Stimulated activated CD8-positive, alpha-beta memory T cell treated with anti-CD3 and anti-CD28 coated beads, Interleukin-4, amount 100 ng/mL, for 4 hours (primary cell): ENCODE measurements at regions not wholly inside any gene's neighbourhood (a gene's known extent, or its start where the extent isn't known, plus 50 kb on each side); places are given as distances from the start of the nearest gene placed in this dataset.

Source experiments
- DNase-seq, 2 donors: peaks; one replicate each; pipeline ENCODE4 v3.0.0-alpha.2; 2020; ENCODE audit warnings: low read depth in 2 of 2, low spot score in 1 of 2

GRCh38 chr6:110033101-110033500 is 55.0 kb downstream of the GPR6 start:
- no peak for DNase-seq

GRCh38 chr6:110033749-110034666 is 55.9 kb downstream of the GPR6 start:
- DNase-seq, result no peak

GRCh38 chr6:110034667-110035036 is 56.5 kb downstream of the GPR6 start:
- DNase-seq, result no peak

DNA sequence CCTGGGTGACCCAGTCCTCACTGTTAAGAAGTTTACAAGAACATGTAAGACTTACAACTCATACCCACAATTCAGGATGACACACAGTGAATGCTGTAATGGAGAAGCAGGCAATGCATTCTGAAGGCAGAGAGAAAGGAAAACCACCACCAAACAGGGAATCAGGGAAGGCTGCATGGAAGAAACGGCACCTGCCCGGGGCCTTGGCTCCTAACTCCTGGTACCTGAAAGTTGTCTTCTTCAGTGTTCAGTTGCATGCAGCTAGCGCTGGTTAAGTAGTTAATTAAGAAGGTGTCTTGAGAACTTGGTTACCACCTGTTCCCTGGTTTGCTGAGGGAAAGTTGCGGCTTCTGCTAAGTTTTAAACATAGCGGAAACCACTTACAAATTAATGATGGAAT is 57.2 kb downstream of the GPR6 start:
- DNase-seq, result no peak

GRCh38 chr6:110036408-110037302 is 58.5 kb downstream of the GPR6 start:
- no peak for DNase-seq

DNA sequence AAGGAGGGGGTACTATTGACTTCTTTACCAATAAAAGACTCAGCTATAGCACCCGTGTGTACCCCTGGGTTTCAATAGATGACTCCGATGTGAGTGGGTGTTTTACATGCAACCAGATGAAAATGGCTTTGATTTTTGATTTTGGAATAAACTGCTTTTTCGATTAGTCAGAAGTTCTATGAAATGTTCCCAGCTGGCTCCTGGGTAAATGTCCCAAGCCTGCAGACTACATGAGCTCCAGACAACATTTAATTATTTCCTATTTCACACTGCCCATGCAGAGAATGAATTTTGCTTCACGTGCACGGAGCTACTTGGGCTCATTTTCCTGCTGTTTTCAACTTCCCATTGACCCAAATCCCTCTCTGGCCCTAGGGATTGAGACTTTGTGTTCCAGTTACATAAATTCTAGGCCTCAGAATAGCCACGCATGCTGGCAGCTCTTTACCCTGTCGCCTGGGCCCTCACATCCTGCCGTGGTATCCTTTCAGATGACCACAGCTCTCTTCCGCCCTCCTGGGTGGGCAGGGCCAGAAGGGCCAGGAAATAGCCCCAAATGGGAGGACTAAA is 59.7 kb downstream of the GPR6 start:
- no peak for DNase-seq

- peak; percentile 56 to 63 for DNase-seq
Measured at GRCh38 chr6:110039364-110039980, 61.4 kb downstream of the GPR6 start.

DNA sequence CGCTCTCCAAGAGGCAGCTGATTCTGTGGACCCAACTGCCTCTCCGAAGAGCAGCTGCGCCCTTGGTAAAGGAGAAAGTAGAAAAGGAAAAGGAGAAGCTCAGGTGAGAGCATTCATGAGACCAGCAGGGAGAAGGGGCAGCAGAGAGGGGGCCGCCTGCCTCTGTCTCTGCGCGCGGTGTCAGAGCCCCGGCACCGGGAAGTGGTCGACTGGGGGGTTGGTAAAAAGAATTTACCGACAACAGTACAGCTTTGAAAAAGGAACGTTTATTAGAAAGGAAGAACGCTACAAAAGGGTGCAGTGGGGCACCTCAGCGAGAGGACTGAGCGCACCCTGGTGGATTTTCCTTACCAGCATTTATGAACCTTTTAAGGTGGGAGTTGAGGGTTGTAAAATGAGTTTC is 61.9 kb downstream of the GPR6 start:
- no peak for DNase-seq

DNA sequence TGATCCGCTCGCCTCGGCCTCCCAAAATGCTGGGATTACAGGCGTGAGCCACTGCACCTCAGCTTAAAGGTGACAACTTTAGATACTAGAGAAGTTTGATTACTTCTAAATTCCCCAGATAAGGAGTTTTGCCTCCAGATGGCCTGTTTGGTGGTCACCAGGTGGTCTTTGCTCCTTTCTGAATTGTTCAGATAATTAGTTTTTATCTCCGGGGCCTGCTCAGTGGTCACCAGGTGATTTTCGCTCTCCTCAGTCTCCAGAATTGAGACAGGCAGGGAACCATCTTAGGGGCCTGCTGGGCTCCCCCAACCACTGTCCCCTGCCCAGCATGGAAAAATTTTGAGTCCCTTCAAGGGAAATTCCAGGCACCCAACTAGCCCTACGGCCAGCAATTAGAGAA is 62.6 kb downstream of the GPR6 start:
- DNase-seq, result no peak

- DNase-seq, result no peak
Measured at GRCh38 chr6:110041126-110041525, 63.0 kb downstream of the GPR6 start.

- no peak for DNase-seq
Measured at GRCh38 chr6:110041830-110042229, 63.7 kb downstream of the GPR6 start.

DNA sequence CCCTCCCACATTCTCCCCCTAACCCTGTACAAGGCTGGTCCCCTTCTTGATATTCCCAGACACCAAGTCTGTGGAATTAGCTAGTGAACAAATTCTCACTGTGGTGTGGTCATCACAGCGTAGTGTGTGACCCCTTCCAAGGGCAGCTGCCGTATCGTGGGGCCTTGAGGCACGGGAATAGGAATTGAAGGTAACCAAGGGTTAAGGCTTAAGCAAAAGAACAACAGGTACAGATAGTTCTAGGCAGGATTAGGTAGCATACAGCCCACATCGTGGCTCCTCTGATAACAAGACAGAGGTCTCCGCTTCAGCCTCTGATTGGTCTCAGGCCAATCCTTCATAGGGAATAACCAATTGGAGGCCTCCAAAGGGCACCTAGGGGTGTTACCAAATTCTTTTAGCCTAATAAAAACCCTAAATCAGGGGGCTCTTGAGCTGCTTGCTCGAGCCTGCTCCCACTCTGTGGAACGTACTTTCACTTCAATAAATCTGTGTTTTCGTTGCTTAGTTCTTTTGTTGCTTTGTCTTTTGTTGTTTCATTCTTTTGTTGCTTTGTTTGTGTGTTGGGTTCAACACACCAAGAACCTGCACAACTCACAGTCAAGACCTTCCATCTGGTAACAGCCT is 64.7 kb downstream of the GPR6 start:
- no peak for DNase-seq

- DNase-seq, result no peak
Measured at GRCh38 chr6:110043366-110043994, 65.4 kb downstream of the GPR6 start.

DNA sequence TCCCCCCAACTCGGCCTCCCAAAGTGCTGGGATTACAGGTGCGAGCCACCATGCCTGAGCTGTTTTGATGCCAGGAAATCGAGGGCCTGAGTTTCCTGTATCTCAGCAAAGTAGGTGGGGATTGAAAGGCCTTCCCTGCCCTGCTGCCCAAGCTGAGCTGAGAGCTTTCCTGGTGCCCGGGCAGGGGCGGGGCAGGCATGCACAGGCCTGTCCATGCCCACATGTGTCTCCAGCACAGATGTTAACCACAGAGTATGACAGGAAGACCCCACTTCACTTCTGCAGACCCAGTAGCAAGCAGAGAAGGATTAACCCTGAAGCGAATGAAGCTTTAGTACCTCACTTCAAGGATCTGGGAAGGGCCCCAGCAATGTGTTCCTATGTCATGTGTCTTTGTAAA is 66.0 kb downstream of the GPR6 start:
- DNase-seq, result no peak

DNA sequence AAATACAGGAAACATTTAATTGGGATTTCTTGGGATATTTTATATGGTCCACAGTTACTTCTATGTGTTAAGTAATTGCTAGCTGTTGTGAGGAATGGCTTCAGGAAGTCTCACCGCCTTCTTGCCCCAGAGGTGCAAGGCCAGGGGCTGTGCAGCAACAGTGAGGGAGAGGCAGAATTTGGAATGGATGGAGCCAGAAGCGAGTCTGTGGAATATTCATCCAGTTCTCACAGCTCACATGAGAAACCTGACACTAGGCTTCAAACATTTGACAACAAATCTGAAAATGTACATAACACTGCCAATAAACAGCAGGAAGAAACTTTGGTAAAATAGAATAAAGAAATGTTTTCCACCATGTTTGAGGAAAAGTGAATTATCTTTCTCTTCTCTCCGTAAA is 66.5 kb downstream of the GPR6 start:
- no peak for DNase-seq

GRCh38 chr6:110048221-110048875 is 70.2 kb downstream of the GPR6 start:
- DNase-seq, result no peak

DNA sequence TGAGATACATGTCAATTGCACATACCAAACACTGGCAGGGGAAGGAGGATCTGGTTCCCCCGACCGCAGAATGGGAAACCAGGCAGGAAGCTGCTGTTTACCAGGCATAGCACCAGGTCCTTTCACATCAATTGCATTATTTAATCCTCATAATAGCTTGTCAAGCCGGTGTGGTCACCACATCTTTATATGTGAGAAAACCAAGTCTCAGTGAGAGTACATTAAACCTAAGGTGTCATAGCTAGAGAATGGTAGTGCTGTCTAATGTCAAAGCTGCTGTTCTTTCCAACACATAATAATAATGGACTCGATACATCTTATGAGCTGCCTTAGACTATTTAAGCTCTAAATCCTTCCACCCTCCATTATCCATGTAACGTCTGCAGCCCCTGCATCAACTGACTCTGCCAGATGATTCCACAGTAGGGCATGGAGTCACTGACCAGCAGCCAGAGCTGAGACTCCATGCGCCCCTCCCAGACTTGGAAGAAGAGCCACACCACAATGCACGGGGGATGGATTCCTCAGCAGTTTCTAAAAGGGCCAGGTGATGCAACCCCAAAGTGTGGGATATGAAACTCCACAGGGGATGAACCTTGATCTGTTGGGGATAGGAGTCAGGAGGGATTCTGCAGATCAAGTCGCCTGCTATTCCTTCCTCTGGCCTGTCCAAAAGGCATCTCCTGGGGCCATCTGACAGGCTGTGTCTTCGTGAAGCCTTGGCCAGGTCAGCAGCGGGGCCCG is 71.8 kb downstream of the GPR6 start:
- no peak for DNase-seq
